ENCODE measurements at regions not wholly inside any gene's neighbourhood (a gene's known extent, or its start where the extent isn't known, plus 50 kb on each side); places are given as distances from the start of the nearest gene placed in this dataset.

DNA sequence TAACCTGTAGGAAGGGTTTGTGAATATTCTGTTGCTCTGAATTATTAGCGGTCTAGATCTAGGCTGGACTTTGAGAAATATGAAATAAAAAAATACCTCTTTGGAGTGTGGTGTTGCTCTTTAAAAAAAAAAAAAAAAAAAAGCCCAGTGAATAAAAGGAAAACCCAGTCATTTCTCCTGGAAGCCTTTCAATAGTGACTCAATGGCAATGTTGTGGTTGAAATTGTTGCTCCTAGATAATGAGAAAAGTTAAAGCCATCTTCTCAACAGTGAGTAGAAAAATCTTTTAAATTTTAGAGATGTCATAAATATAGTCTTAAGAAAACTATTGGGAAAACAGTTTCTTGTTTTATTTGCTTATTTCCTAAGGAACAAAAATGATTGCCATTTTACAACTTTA is 135.3 kb downstream of the RFC3 start:
- H3K36me3 ChIP-seq (ENCODE audit: low read depth) = no peaks in the 10 kb centered on the region
- BruUV-seq (replicated peaks) = no TSS peak
- H2AFZ ChIP-seq = no peak overlapping the region
- H3K9me3 ChIP-seq (ENCODE audit: insufficient read depth, low read depth) = no peaks in the 10 kb centered on the region
- no peaks in the 10 kb centered on the region for H3K4me1 ChIP-seq (replicated peaks; ENCODE audit: insufficient read depth)
- H3K9me2 ChIP-seq (ENCODE audit: insufficient read depth) = no peaks in the 10 kb centered on the region
- POLR2A ChIA-PET (ENCODE audit: unreplicated experiment) = interaction anchor here (0.7 kb wide), 1 partner anchor 1184 kb away, joined by 26 read pairs; no protein-coding TSS in a partner anchor
- no peaks in the 10 kb centered on the region for H3K27me3 ChIP-seq (ENCODE audit: insufficient read depth, low read depth)
- CTCF ChIA-PET = no interaction called here
- no peak overlapping the region for H3K27ac ChIP-seq
- no peak overlapping the region for H3K4me3 ChIP-seq
- H3F3A ChIP-seq (ENCODE audit: insufficient read depth, low read depth) = no peaks in the 10 kb centered on the region
- intact Hi-C loops (cut with micrococcal nuclease; ENCODE audit: unreplicated experiment) = no loop called here
- DNase-seq = no peak
- no peak overlapping the region for H3K4me2 ChIP-seq
- H3K79me2 ChIP-seq (ENCODE audit: low read depth) = no peaks in the 10 kb centered on the region
- H4K20me1 ChIP-seq (ENCODE audit: insufficient read depth) = no peaks in the 10 kb centered on the region
- TF ChIP-seq EZH2 (IDR thresholded peaks at IDR 0.05; ENCODE audit: low read depth) = no peak
- TF ChIP-seq, protein P1, sequence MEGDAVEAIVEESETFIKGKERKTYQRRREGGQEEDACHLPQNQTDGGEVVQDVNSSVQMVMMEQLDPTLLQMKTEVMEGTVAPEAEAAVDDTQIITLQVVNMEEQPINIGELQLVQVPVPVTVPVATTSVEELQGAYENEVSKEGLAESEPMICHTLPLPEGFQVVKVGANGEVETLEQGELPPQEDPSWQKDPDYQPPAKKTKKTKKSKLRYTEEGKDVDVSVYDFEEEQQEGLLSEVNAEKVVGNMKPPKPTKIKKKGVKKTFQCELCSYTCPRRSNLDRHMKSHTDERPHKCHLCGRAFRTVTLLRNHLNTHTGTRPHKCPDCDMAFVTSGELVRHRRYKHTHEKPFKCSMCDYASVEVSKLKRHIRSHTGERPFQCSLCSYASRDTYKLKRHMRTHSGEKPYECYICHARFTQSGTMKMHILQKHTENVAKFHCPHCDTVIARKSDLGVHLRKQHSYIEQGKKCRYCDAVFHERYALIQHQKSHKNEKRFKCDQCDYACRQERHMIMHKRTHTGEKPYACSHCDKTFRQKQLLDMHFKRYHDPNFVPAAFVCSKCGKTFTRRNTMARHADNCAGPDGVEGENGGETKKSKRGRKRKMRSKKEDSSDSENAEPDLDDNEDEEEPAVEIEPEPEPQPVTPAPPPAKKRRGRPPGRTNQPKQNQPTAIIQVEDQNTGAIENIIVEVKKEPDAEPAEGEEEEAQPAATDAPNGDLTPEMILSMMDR (conservative IDR thresholded peaks at IDR 0.05) = no peak

DNA sequence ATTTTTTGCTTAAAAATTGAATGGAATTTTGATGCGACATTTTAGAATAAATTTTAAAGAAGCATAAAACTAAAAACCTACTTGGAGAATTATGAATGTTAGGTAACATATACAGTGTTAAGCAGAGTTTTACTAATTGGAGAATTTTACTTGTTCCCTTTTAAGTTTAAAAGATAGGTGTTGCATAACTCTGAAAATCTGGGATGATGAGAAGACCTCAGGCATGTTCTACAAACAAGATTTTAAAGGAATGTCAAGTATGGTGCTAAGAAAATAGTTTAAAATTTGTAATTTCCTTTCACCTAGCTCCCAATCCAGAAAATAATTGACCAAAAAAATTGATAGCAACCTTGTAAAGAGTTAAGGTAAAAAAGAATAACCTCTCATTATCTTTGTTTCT is 135.8 kb downstream of the RFC3 start:
- no TSS peak for BruUV-seq (replicated peaks)
- no peaks in the 10 kb centered on the region for H3K9me2 ChIP-seq (ENCODE audit: insufficient read depth)
- H3K9me3 ChIP-seq (ENCODE audit: insufficient read depth, low read depth) = no peaks in the 10 kb centered on the region
- H3K79me2 ChIP-seq (ENCODE audit: low read depth) = no peaks in the 10 kb centered on the region
- DNase-seq = no peak
- H2AFZ ChIP-seq = no peak overlapping the region
- intact Hi-C loops (cut with micrococcal nuclease; ENCODE audit: unreplicated experiment) = no loop called here
- ChIA-PET POLR2A (ENCODE audit: unreplicated experiment) (interaction anchor here (0.6 kb wide), 1 partner anchor 585 kb away, joined by 7 read pairs; no protein-coding TSS in a partner anchor), CTCF (no interaction called here)
- H4K20me1 ChIP-seq (ENCODE audit: insufficient read depth) = no peaks in the 10 kb centered on the region
- H3K4me3 ChIP-seq = no peak overlapping the region
- H3K4me2 ChIP-seq = no peak overlapping the region
- no peaks in the 10 kb centered on the region for H3K4me1 ChIP-seq (replicated peaks; ENCODE audit: insufficient read depth)
- TF ChIP-seq, protein P1 (conservative IDR thresholded peaks at IDR 0.05) = no peak
- no peak for TF ChIP-seq EZH2 (IDR thresholded peaks at IDR 0.05; ENCODE audit: low read depth)
- no peak overlapping the region for H3K27ac ChIP-seq
- H3F3A ChIP-seq (ENCODE audit: insufficient read depth, low read depth) = no peaks in the 10 kb centered on the region
- H3K36me3 ChIP-seq (ENCODE audit: low read depth) = no peaks in the 10 kb centered on the region
- no peaks in the 10 kb centered on the region for H3K27me3 ChIP-seq (ENCODE audit: insufficient read depth, low read depth)

DNA sequence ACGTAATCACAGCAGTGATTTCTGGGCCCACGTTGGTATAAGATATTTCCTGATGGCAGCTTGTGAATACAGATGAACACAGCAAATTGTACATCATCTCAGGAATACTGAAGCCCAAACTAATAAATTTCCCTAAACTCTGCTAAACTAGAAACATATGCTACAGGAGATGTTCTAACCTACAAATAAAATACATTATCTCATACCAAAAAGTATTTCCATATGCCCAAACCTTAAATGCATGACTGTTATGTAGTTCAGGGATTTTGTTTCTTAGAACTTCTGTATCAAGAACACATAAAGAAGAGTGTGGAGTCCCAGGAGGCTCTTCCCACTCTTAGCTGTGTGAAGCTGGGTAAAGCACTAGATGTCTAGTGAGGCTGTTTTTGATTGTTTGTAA is 138.4 kb downstream of the RFC3 start:
- Histone ChIP-seq H3K4me2 (no peak overlapping the region), H3K36me3 (ENCODE audit: low read depth) (no peaks in the 10 kb centered on the region), H3K27me3 (ENCODE audit: insufficient read depth, low read depth) (no peaks in the 10 kb centered on the region), H3K4me3 (no peak overlapping the region), H3K4me1 (replicated peaks; ENCODE audit: insufficient read depth) (no peaks in the 10 kb centered on the region), H3K9me3 (ENCODE audit: insufficient read depth, low read depth) (no peaks in the 10 kb centered on the region), H3K9me2 (ENCODE audit: insufficient read depth) (no peaks in the 10 kb centered on the region), H3K79me2 (ENCODE audit: low read depth) (no peaks in the 10 kb centered on the region), H3K27ac (no peak overlapping the region), H4K20me1 (ENCODE audit: insufficient read depth) (no peaks in the 10 kb centered on the region), H2AFZ (no peak overlapping the region), H3F3A (ENCODE audit: insufficient read depth, low read depth) (no peaks in the 10 kb centered on the region)
- ChIA-PET POLR2A (ENCODE audit: unreplicated experiment) (no interaction called here), CTCF (no interaction called here)
- no TSS peak for BruUV-seq (replicated peaks)
- TF ChIP-seq, protein P1 (conservative IDR thresholded peaks at IDR 0.05) = no peak
- no peak for TF ChIP-seq EZH2 (IDR thresholded peaks at IDR 0.05; ENCODE audit: low read depth)
- intact Hi-C loops (cut with micrococcal nuclease; ENCODE audit: unreplicated experiment) = no loop called here
- no peak for DNase-seq
